NB4 (cell line): ENCODE measurements at regions not wholly inside any gene's neighbourhood (a gene's known extent, or its start where the extent isn't known, plus 50 kb on each side); places are given as distances from the start of the nearest gene placed in this dataset.

ENCODE experiments used
- DNase-seq: peaks from one replicate; pipeline ENCODE4 v3.0.0; 2010; ENCODE audit warnings: low read depth
- H3K4me3 ChIP-seq: one replicate; pipeline ENCODE4 v1.5.1; 2011; ENCODE audit warnings: mild to moderate bottlenecking, low read depth, low read length, moderate library complexity
- CTCF ChIP-seq: IDR thresholded peaks from one replicate; pipeline ENCODE4 v1.5.1; 2012; ENCODE audit warnings: low read depth, low read length
- MAX ChIP-seq: IDR thresholded peaks from 2 replicates; pipeline ENCODE4 v1.6.1; 2011; ENCODE audit warnings: low read depth, low read length
- MYC ChIP-seq: IDR thresholded peaks from 2 replicates; pipeline ENCODE4 v1.6.1; 2011; ENCODE audit warnings: low read depth, low read length
- POLR2A ChIP-seq: IDR thresholded peaks from 2 replicates; pipeline ENCODE4 v1.6.1; 2011; ENCODE audit warnings: mild to moderate bottlenecking; ENCODE audit not compliant: insufficient read length; ENCODE audit errors: extremely low read depth

- DNase-seq: no peak
- no peak overlapping the region for H3K4me3 ChIP-seq
- TF ChIP-seq CTCF (no peak), MYC (no peak), POLR2A (no peak), MAX (no peak)
These were observed 189.9 kb downstream of the KTN1 start for GRCh38 chr14:55769877-55770276.

GRCh38 chr14:55771242-55771981 lies 191.4 kb downstream of the KTN1 start:
- DNase-seq: no peak
- TF ChIP-seq MYC (no peak), CTCF (no peak), MAX (no peak), POLR2A (no peak)
- H3K4me3 ChIP-seq: no peak overlapping the region

- TF ChIP-seq CTCF (no peak), POLR2A (no peak), MAX (no peak), MYC (no peak)
- H3K4me3 ChIP-seq: no peak overlapping the region
- DNase-seq: no peak
These were observed 192.5 kb downstream of the KTN1 start for GRCh38 chr14:55772486-55772885.

- no peak overlapping the region for H3K4me3 ChIP-seq
- TF ChIP-seq POLR2A (no peak), CTCF (no peak), MAX (no peak), MYC (no peak)
- DNase-seq: no peak
These were observed 193.3 kb downstream of the KTN1 start for GRCh38 chr14:55773312-55773711.

GRCh38 chr14:55773984-55774545 lies 194.1 kb downstream of the KTN1 start:
- TF ChIP-seq CTCF: no peak
- H3K4me3 ChIP-seq: no peak overlapping the region
- no peak for DNase-seq
